Activated B cell treated with CpG ODN at 0.5 μM for 24 hours (primary cell): ENCODE measurements at regions not wholly inside any gene's neighbourhood (a gene's known extent, or its start where the extent isn't known, plus 50 kb on each side); places are given as distances from the start of the nearest gene placed in this dataset.

Source experiments
- ATAC-seq: fragments of 200-7000 bp; cut with Tn5 transposase; one replicate; pipeline ENCODE4 v1.10.0; 2021; ENCODE audit warnings: low read depth, mild to moderate bottlenecking, moderate library complexity
- CTCF ChIA-PET: fragments of 350-600 bp; sonication (Branson Sonifier 250); formaldehyde crosslinking; loops from one replicate; lab custom pipeline; 2021; ENCODE audit warnings: antibody characterized with exemption; lab: Charles Lee
- POLR2A ChIA-PET: fragments of 350-600 bp; sonication (Branson Sonifier 250); formaldehyde crosslinking; loops from one replicate; lab custom pipeline; 2021; ENCODE audit warnings: antibody characterized with exemption; lab: Charles Lee
- DNase-seq: peaks from one replicate; pipeline ENCODE4 v3.0.0; 2022
- H3K27ac Mint-ChIP-seq: one replicate; pipeline ENCODE4 v1.8.0; 2020; ENCODE audit warnings: mixed read lengths
- H3K27me3 Mint-ChIP-seq: one replicate; pipeline ENCODE4 v1.8.0; 2021; ENCODE audit warnings: mixed read lengths
- H3K36me3 Mint-ChIP-seq: one replicate; pipeline ENCODE4 v1.8.0; 2021; ENCODE audit warnings: low read depth, mixed read lengths
- H3K4me1 Mint-ChIP-seq: one replicate; pipeline ENCODE4 v1.8.0; 2021; ENCODE audit warnings: mixed read lengths
- H3K4me3 Mint-ChIP-seq: one replicate; pipeline ENCODE4 v1.8.0; 2020; ENCODE audit warnings: mild to moderate bottlenecking, mixed read lengths
- H3K9me3 Mint-ChIP-seq: one replicate; pipeline ENCODE4 v1.8.0; 2020; ENCODE audit warnings: mixed read lengths
- intact Hi-C: fragments of 100-400 bp; cut with micrococcal nuclease; formaldehyde crosslinking; loops from one replicate; pipeline ENCODE4 v1.15.1; 2024
- TF ChIP-seq, protein P1 (sequence below): fragments of 200-600 bp; IDR thresholded peaks from one replicate; pipeline ENCODE4 v1.8.0; 2022; ENCODE audit warnings: antibody characterized with exemption, mild to moderate bottlenecking

DNA sequence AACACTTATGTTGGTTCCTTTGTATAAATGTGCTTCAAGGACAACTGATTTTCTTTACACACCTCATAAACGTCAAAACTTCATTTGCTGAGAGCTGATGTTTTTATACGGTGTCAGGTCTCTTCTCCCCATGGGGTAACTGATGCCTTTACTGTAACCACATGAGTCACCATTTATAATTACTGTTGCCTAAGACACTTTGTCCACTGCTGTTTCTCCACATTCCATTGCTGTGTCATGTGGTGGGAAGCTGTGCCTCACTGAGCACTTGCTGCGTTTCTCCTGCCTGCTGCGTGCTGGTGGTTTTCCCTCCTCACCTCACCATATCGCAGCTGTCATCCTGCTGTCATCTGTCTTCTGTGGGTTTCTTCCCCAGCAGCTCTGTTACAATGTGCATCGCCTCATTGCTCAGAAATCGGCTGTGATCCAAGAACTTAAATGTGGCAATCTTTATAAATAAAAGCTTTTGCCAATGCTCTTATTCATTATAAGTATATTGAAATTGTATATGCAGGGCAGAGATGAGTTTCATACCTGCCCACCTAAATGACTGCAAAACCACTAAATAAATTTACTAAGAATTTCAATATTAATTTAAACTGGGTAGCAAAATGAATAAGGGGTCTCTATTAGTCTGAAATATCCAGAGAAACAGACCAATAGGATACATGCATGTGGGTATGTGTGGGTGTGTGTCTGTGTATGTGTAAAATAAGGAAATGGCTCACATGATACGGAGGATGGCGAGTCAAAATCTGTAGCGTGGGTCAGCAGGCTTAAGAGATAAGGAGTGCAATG lies 547.0 kb upstream of the SLITRK5 start:
- H3K9me3 Mint-ChIP-seq: no peaks in the 10 kb centered on the region
- H3K27me3 Mint-ChIP-seq: no peaks in the 10 kb centered on the region
- no peaks in the 10 kb centered on the region for H3K36me3 Mint-ChIP-seq
- ATAC-seq (no peak), DNase-seq (no peak)
- POLR2A ChIA-PET: no interaction called here
- H3K4me3 Mint-ChIP-seq: no peak overlapping the region
- intact Hi-C loops: no loop called here
- no peak overlapping the region for H3K27ac Mint-ChIP-seq
- TF ChIP-seq, protein P1, sequence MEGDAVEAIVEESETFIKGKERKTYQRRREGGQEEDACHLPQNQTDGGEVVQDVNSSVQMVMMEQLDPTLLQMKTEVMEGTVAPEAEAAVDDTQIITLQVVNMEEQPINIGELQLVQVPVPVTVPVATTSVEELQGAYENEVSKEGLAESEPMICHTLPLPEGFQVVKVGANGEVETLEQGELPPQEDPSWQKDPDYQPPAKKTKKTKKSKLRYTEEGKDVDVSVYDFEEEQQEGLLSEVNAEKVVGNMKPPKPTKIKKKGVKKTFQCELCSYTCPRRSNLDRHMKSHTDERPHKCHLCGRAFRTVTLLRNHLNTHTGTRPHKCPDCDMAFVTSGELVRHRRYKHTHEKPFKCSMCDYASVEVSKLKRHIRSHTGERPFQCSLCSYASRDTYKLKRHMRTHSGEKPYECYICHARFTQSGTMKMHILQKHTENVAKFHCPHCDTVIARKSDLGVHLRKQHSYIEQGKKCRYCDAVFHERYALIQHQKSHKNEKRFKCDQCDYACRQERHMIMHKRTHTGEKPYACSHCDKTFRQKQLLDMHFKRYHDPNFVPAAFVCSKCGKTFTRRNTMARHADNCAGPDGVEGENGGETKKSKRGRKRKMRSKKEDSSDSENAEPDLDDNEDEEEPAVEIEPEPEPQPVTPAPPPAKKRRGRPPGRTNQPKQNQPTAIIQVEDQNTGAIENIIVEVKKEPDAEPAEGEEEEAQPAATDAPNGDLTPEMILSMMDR: no peak
- no peaks in the 10 kb centered on the region for H3K4me1 Mint-ChIP-seq
- CTCF ChIA-PET: no interaction called here

DNA sequence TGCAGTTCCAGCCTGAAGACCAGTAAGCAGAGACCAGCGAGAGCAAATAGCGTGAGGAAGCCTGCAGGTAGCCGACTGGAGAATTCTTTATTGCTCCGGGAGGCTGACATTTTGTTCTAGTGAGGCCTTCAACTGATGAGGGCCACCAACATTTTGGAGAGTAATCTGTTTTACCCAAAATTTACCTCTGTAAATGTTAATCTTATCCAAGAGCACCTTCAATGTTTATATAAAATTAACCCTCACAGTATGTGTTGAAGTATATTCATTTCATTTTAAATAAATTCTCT lies 546.4 kb upstream of the SLITRK5 start:
- intact Hi-C loops: no loop called here
- ATAC-seq (no peak), DNase-seq (no peak)
- TF ChIP-seq, protein P1: no peak
- Mint-ChIP-seq H3K4me3 (no peak overlapping the region), H3K36me3 (no peaks in the 10 kb centered on the region), H3K4me1 (no peaks in the 10 kb centered on the region), H3K27me3 (no peaks in the 10 kb centered on the region), H3K9me3 (no peaks in the 10 kb centered on the region), H3K27ac (no peak overlapping the region)
- POLR2A ChIA-PET: no interaction called here
- CTCF ChIA-PET: no interaction called here

DNA sequence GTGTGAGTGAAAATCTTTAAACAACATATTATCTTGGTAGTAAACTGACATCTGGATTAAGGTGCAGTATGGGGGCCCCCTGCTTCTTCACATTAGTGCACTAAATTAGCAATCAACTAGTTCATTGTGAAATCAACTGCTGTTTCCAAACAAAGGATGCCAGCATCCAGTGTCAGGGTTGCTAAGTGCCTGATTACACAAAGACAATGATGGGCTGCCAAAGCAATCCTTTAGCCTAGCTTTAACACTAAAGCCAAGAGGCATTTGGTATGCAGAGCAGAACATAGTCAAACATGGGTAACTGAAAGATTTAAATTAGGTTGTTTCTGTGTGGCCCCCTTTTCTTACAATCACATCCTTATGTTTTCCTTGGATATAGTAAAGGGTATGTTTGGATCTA lies 543.1 kb upstream of the SLITRK5 start:
- Mint-ChIP-seq H3K27me3 (no peaks in the 10 kb centered on the region), H3K4me3 (no peak overlapping the region), H3K9me3 (no peaks in the 10 kb centered on the region), H3K27ac (no peak overlapping the region), H3K36me3 (no peaks in the 10 kb centered on the region), H3K4me1 (no peaks in the 10 kb centered on the region)
- intact Hi-C loops: no loop called here
- ChIA-PET CTCF (no interaction called here), POLR2A (no interaction called here)
- no peak for DNase-seq
- no peak for ATAC-seq
- TF ChIP-seq, protein P1: no peak

DNA sequence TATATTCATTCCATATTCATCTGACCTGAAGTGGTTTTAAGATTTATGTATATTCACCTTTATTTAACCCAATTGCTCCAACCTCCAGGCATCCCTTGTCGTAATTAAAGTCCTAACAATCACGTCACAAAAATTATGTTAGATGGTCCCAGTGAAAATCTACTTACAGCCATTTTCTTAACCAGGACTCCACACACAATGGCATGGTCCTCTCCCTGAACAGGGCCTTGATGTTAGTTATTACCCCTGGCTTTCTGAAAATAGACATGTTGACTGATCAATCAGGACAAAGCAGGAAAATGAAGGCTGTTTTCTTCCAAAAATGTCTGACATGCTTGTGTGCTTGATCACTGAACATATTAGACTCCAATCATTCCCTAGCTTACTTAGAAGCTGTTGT lies 542.7 kb upstream of the SLITRK5 start:
- H3K36me3 Mint-ChIP-seq: no peaks in the 10 kb centered on the region
- no peaks in the 10 kb centered on the region for H3K9me3 Mint-ChIP-seq
- no peak overlapping the region for H3K27ac Mint-ChIP-seq
- ATAC-seq: no peak
- ChIA-PET CTCF (no interaction called here), POLR2A (no interaction called here)
- no peaks in the 10 kb centered on the region for H3K27me3 Mint-ChIP-seq
- intact Hi-C loops: no loop called here
- TF ChIP-seq, protein P1: no peak
- H3K4me1 Mint-ChIP-seq: no peaks in the 10 kb centered on the region
- H3K4me3 Mint-ChIP-seq: no peak overlapping the region
- DNase-seq: no peak

DNA sequence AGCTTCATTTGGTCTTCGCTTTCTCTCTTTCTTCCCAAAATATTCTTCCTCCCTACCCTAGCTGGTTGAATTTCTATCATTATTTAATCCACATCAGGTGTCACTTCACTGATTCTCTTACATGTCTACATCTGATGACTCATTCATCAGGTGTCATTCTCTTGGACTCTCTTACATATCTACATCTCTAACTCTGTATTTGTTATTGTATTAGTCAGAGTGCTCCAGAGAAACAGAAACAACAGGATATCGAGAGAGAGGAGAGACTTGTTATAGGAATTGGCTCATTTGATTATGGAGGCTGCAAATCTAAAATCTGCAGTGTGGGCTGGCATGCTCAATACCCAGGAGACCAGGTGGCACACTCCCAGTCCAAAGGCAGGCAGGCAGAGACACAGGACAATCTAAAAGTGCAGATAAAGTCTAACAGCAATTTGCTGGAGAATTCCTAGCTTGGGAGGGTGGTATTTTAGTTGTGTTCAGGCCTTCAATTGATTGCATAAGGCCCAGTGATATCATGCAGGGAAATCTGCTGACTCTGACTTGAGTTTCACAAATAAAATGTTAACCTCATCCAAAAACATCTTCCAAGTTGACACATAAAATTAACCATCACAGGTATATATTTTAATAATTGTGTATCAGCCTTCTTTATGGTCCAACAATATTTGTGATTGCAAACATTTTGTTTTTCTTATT lies 541.4 kb upstream of the SLITRK5 start:
- DNase-seq (no peak), ATAC-seq (no peak)
- Mint-ChIP-seq H3K4me3 (no peak overlapping the region), H3K27me3 (no peaks in the 10 kb centered on the region), H3K4me1 (no peaks in the 10 kb centered on the region), H3K36me3 (no peaks in the 10 kb centered on the region), H3K9me3 (no peaks in the 10 kb centered on the region), H3K27ac (no peak overlapping the region)
- CTCF ChIA-PET: no interaction called here
- POLR2A ChIA-PET: no interaction called here
- intact Hi-C loops: no loop called here
- TF ChIP-seq, protein P1: no peak
